ENCODE measurements at regions not wholly inside any gene's neighbourhood (a gene's known extent, or its start where the extent isn't known, plus 50 kb on each side); places are given as distances from the start of the nearest gene placed in this dataset.

- DNase-seq (ENCODE audit: low spot score), result no peak
Measured at GRCh38 chr6:167513778-167514177, 188.9 kb downstream of the TTLL2 start.

- no peak for DNase-seq (ENCODE audit: low spot score)
Measured at GRCh38 chr6:167514524-167514923, 189.6 kb downstream of the TTLL2 start.

- no peak for DNase-seq (ENCODE audit: low spot score)
Measured at GRCh38 chr6:167515873-167516507, 191.1 kb downstream of the TTLL2 start.

- no peak for DNase-seq (ENCODE audit: low spot score)
Measured at GRCh38 chr6:167517254-167517916, 192.5 kb downstream of the TTLL2 start.

- DNase-seq (ENCODE audit: low spot score), result no peak
Measured at GRCh38 chr6:167523426-167523825, 198.5 kb downstream of the TTLL2 start.

GRCh38 chr6:167524261-167525111 lies 199.6 kb downstream of the TTLL2 start:
- DNase-seq (ENCODE audit: low spot score), result no peak

GRCh38 chr6:167525774-167526173 lies 200.9 kb downstream of the TTLL2 start:
- DNase-seq (ENCODE audit: low spot score), result no peak

- no peak for DNase-seq (ENCODE audit: low spot score)
Measured at GRCh38 chr6:167526465-167527368, 201.8 kb downstream of the TTLL2 start.

GRCh38 chr6:167528239-167528638 lies 203.4 kb downstream of the TTLL2 start:
- DNase-seq (ENCODE audit: low spot score), result no peak

GRCh38 chr6:167528976-167529375 lies 204.1 kb downstream of the TTLL2 start:
- DNase-seq (ENCODE audit: low spot score), result no peak

GRCh38 chr6:167529444-167530335 lies 204.8 kb downstream of the TTLL2 start:
- no peak for DNase-seq (ENCODE audit: low spot score)

- no peak for DNase-seq (ENCODE audit: low spot score)
Measured at GRCh38 chr6:167530951-167531350, 206.1 kb downstream of the TTLL2 start.

- DNase-seq (ENCODE audit: low spot score), result peak; percentile 41
Measured at GRCh38 chr6:167532410-167533288, 207.8 kb downstream of the TTLL2 start.

GRCh38 chr6:167533851-167534250 lies 209.0 kb downstream of the TTLL2 start:
- DNase-seq (ENCODE audit: low spot score), result no peak

- no peak for DNase-seq (ENCODE audit: low spot score)
Measured at GRCh38 chr6:167537816-167538215, 212.9 kb downstream of the TTLL2 start.

- DNase-seq (ENCODE audit: low spot score), result no peak
Measured at GRCh38 chr6:167538746-167539145, 213.9 kb downstream of the TTLL2 start.

- DNase-seq (ENCODE audit: low spot score), result no peak
Measured at GRCh38 chr6:167540796-167541195, 215.9 kb downstream of the TTLL2 start.

GRCh38 chr6:167541544-167541943 lies 216.7 kb downstream of the TTLL2 start:
- DNase-seq (ENCODE audit: low spot score), result no peak

All from SK-N-DZ (cell line).